ENCODE measurements at regions not wholly inside any gene's neighbourhood (a gene's known extent, or its start where the extent isn't known, plus 50 kb on each side); places are given as distances from the start of the nearest gene placed in this dataset.

DNA sequence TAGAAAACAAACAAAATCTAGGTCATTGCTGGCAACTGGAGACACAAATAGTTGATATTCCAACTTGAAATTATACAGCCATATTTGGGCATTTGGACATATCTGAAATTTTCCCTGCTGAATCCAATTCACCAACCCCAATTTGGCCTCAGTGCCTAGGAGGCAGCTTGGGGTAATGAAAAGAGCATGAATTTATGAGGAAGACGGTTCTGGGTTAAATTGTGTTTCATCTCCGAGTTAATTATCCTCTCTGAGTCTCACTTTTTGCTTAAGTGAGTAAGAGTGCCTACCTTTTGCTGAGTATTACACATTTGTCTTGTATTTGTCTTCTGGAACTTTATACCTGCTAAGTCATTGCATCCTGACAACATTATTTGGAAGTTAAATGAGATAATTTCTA is 1906.8 kb upstream of the PIK3C3 start:
- TF ChIP-seq MYC (IDR thresholded peaks at IDR 0.05; ENCODE audit: low read depth, low read length) (no peak), POLR2A (IDR thresholded peaks at IDR 0.05; ENCODE audit: extremely low read depth, insufficient read length) (no peak)
- no peak overlapping the region for H3K4me3 ChIP-seq (ENCODE audit: low read depth, low read length)
- no peak for DNase-seq (ENCODE audit: low read depth)

DNA sequence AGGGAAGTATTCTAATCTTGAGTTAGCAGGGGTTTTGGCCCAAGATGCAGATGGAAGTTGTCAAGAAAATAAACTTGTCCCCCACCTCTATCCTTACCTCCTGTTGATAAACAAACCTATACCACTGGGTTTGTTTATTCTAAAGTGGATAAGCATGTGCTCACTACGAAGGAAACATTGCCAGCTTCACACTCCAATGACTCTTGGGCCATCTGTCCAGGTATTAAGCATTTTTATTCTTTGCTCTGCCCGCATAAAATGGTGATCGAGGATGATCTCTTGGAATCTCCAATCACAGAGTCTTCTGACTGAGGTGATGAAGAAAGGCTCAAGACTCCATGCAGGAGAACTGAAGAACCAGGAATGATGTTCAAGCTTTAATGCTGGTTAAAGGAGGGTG is 1908.4 kb upstream of the PIK3C3 start:
- H3K4me3 ChIP-seq (ENCODE audit: low read depth, low read length) = no peak overlapping the region
- no peak for DNase-seq (ENCODE audit: low read depth)
- TF ChIP-seq POLR2A (IDR thresholded peaks at IDR 0.05; ENCODE audit: extremely low read depth, insufficient read length) = no peak
- no peak for TF ChIP-seq MYC (IDR thresholded peaks at IDR 0.05; ENCODE audit: low read depth, low read length)
- TF ChIP-seq, protein P1, sequence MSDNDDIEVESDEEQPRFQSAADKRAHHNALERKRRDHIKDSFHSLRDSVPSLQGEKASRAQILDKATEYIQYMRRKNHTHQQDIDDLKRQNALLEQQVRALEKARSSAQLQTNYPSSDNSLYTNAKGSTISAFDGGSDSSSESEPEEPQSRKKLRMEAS (IDR thresholded peaks at IDR 0.05; ENCODE audit: low read depth, low read length) = no peak
- TF ChIP-seq, protein P2, sequence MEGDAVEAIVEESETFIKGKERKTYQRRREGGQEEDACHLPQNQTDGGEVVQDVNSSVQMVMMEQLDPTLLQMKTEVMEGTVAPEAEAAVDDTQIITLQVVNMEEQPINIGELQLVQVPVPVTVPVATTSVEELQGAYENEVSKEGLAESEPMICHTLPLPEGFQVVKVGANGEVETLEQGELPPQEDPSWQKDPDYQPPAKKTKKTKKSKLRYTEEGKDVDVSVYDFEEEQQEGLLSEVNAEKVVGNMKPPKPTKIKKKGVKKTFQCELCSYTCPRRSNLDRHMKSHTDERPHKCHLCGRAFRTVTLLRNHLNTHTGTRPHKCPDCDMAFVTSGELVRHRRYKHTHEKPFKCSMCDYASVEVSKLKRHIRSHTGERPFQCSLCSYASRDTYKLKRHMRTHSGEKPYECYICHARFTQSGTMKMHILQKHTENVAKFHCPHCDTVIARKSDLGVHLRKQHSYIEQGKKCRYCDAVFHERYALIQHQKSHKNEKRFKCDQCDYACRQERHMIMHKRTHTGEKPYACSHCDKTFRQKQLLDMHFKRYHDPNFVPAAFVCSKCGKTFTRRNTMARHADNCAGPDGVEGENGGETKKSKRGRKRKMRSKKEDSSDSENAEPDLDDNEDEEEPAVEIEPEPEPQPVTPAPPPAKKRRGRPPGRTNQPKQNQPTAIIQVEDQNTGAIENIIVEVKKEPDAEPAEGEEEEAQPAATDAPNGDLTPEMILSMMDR (IDR thresholded peaks at IDR 0.05; ENCODE audit: low read depth, low read length) = no peak

DNA sequence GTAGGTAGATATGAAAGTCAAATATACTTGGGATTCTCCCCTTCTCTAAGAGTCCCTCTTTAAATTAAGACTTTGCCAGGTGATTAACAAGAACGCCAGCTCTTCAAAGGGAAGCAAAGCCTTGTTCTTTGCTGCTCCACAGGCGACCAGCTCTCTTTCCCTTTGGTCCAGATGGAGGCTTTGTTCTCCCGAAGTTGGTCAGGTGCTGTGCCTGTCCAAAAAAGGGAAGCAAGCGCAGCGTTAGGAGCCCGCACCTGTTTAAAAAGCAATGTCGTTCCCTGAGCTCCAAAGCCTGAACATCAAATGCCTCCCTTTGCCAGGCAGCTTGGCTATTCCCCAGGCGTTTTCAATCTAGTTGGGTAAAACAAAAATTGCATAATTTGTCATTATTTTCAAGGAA is 1913.1 kb upstream of the PIK3C3 start:
- TF ChIP-seq MYC (IDR thresholded peaks at IDR 0.05; ENCODE audit: low read depth, low read length) (no peak), POLR2A (IDR thresholded peaks at IDR 0.05; ENCODE audit: extremely low read depth, insufficient read length) (no peak)
- TF ChIP-seq, protein P1 (IDR thresholded peaks at IDR 0.05; ENCODE audit: low read depth, low read length) = no peak
- TF ChIP-seq, protein P2 (IDR thresholded peaks at IDR 0.05; ENCODE audit: low read depth, low read length) = no peak
- no peak for DNase-seq (ENCODE audit: low read depth)
- no peak overlapping the region for H3K4me3 ChIP-seq (ENCODE audit: low read depth, low read length)

DNA sequence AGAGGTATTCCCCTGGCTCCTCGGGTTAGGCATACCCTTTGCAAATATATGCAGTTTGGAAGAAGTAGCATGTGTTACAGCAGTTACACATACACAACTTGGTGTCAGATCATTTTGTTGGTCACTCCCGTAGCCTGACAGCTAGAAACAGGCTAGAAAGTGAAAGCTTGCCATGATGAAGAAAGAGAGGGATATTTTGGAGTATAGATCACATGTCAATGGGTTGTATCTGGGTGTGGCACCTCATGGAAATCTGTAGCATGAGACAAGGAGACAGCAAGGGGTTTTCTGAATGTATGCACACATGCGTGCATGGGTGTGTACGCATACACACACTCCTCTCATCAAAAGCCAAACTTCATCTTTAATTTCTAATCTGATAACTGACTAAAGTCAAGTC is 1914.5 kb upstream of the PIK3C3 start:
- no peak for DNase-seq (ENCODE audit: low read depth)
- H3K4me3 ChIP-seq (ENCODE audit: low read depth, low read length) = no peak overlapping the region
- TF ChIP-seq, protein P2 (IDR thresholded peaks at IDR 0.05; ENCODE audit: low read depth, low read length) = no peak

DNA sequence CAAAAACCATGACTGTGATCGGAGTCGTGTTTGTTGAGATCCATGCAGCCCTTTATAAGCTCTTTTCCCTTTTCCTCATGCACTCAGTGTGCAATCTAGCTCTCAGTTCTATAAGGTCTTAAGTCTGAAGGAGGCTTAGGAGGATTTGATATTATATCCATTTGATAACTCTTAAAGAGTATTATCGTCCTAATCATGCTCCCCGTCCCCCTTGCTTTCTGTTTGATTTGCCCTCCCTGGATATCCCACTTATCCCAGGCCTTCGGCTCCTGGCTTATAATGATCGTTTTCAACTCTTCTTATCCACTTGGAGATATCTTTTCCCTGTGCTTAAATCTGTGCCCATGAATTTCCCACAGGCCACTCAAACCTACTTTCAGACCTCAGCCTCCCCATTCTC is 1917.7 kb upstream of the PIK3C3 start:
- H3K4me3 ChIP-seq (ENCODE audit: low read depth, low read length) = no peak overlapping the region
- TF ChIP-seq, protein P2 (IDR thresholded peaks at IDR 0.05; ENCODE audit: low read depth, low read length) = no peak
- TF ChIP-seq POLR2A (IDR thresholded peaks at IDR 0.05; ENCODE audit: extremely low read depth, insufficient read length) (no peak), MYC (IDR thresholded peaks at IDR 0.05; ENCODE audit: low read depth, low read length) (no peak)
- TF ChIP-seq, protein P1 (IDR thresholded peaks at IDR 0.05; ENCODE audit: low read depth, low read length) = no peak
- DNase-seq (ENCODE audit: low read depth) = no peak

DNA sequence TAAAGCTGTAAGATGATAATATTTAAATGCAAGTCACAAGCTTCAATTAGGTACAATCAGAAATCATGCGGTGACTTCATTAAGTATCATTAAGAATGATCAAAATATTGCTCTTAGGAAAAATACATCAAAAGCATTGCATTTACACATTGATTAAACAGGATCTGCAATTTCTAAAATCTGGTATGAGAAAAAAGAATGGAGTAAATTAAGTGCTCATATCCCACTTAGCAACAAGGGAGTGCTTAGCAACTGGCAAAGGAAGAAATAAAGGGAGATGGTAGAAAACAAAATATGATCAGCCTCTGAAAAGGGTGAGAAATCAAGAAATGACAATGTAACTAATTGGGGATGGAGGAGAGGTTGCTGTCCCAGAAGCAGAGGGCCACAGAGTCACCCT is 1918.2 kb upstream of the PIK3C3 start:
- TF ChIP-seq POLR2A (IDR thresholded peaks at IDR 0.05; ENCODE audit: extremely low read depth, insufficient read length) = no peak
- TF ChIP-seq, protein P1 (IDR thresholded peaks at IDR 0.05; ENCODE audit: low read depth, low read length) = no peak
- TF ChIP-seq MYC (IDR thresholded peaks at IDR 0.05; ENCODE audit: low read depth, low read length) = no peak
- TF ChIP-seq, protein P2 (IDR thresholded peaks at IDR 0.05; ENCODE audit: low read depth, low read length) = no peak
- DNase-seq (ENCODE audit: low read depth) = no peak
- no peak overlapping the region for H3K4me3 ChIP-seq (ENCODE audit: low read depth, low read length)
